Stomach (tissue), 4 donors: ENCODE measurements at regions not wholly inside any gene's neighbourhood (a gene's known extent, or its start where the extent isn't known, plus 50 kb on each side); places are given as distances from the start of the nearest gene placed in this dataset.

ENCODE experiments used
- CTCF ChIP-seq, 7 experiments: fragments of 450-650 bp in 4 of 7; fragments of 200-600 bp in 3 of 7; sonication (generic) in 3 of 7; IDR thresholded peaks; one replicate each; pipeline ENCODE4 v1.5.1; 2016 to 2019; ENCODE audit warnings: antibody characterized with exemption in 7 of 7, control low read depth in 2 of 7, mild to moderate bottlenecking in 1 of 7
- EP300 ChIP-seq: sonication (generic); formaldehyde crosslinking; IDR thresholded peaks from one replicate; pipeline ENCODE4 v1.6.1; 2017; ENCODE audit warnings: antibody characterized with exemption

GRCh38 chr1:238955934-238956333, 430.4 kb upstream of the CHRM3 start:
- TF ChIP-seq CTCF (IDR thresholded peaks at IDR 0.05) (no peak), EP300 (no peak)
